ENCODE measurements at regions not wholly inside any gene's neighbourhood (a gene's known extent, or its start where the extent isn't known, plus 50 kb on each side); places are given as distances from the start of the nearest gene placed in this dataset.

DNA sequence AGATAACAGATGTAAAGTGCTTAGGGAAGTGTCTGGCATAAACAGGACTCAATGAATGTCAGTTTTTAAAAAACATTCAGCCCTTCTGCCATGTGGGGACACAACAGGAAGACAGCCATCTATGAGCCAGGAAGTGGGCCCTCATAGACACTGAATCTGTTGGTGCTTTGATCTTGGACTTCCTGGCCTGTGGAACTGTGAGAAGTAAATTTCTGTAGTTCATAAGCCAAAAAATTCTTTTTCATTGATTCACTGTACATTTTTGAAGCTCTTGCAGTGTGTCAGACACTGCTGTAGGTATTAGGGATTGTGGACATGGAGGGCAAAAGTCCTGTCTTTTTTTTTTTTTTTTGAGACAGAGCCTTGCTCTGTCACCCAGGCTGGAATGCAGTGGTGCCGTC lies 188.6 kb downstream of the HIPK3 start:
- Histone ChIP-seq H3K9ac (no peak overlapping the region), H3K79me2 (ENCODE audit: insufficient read depth, low read depth) (no peaks in the 10 kb centered on the region), H3K4me2 (no peak overlapping the region), H3K36me3 (ENCODE audit: insufficient read depth) (no peaks in the 10 kb centered on the region), H3K4me3 (IDR thresholded peaks at IDR 0.05; ENCODE audit: insufficient read depth, low read depth, low read length) (no peak overlapping the region), H4K20me1 (ENCODE audit: insufficient read depth) (no peaks in the 10 kb centered on the region), H3K27me3 (ENCODE audit: insufficient read depth, low read depth) (no peaks in the 10 kb centered on the region), H3K27ac (no peak overlapping the region), H3K4me1 (ENCODE audit: low read depth, poor library complexity, severe bottlenecking) (no peaks in the 10 kb centered on the region), H2AFZ (ENCODE audit: low read depth) (no peak overlapping the region)
- TF ChIP-seq, protein P1, sequence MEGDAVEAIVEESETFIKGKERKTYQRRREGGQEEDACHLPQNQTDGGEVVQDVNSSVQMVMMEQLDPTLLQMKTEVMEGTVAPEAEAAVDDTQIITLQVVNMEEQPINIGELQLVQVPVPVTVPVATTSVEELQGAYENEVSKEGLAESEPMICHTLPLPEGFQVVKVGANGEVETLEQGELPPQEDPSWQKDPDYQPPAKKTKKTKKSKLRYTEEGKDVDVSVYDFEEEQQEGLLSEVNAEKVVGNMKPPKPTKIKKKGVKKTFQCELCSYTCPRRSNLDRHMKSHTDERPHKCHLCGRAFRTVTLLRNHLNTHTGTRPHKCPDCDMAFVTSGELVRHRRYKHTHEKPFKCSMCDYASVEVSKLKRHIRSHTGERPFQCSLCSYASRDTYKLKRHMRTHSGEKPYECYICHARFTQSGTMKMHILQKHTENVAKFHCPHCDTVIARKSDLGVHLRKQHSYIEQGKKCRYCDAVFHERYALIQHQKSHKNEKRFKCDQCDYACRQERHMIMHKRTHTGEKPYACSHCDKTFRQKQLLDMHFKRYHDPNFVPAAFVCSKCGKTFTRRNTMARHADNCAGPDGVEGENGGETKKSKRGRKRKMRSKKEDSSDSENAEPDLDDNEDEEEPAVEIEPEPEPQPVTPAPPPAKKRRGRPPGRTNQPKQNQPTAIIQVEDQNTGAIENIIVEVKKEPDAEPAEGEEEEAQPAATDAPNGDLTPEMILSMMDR (conservative IDR thresholded peaks at IDR 0.05; ENCODE audit: low read depth, low read length) = no peak

DNA sequence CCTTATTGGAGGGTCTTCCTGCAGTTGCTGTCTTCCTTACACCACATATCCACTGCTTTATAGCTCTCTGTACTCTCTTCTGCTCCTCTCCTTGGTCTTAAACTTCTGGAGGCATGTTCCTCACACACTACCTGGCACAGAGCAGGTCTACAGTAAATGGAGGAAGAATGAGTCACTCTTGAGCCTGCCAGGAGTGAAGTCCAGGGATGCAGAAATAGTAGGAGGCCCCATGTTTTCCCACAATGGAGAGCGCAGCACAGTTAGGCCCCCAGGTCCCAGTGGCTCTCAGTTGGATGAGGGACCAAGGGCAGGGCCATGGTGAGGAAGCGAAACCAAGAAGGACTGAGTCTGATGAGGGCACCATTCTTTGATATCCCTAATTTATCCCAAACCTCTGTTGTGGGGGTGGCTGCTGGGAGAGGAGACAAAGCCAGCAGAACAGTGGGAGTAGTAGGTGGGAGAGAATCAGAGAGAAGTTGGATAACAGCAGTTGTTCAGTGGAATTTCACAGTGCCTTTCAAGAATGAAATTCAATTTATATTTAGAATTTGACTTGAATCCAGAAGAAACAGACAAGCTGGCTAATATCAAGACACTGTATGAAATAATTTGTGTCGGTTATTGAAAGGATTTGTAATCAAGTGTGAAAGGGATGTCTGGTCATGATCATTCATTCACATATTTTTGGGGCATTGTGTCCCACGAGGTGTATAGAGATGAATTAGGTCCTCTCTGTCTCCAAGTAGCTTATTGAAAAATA lies 187.8 kb downstream of the HIPK3 start:
- no peaks in the 10 kb centered on the region for H3K36me3 ChIP-seq (ENCODE audit: insufficient read depth)
- H3K79me2 ChIP-seq (ENCODE audit: insufficient read depth, low read depth) = no peaks in the 10 kb centered on the region
- H3K9ac ChIP-seq = no peak overlapping the region
- no peaks in the 10 kb centered on the region for H4K20me1 ChIP-seq (ENCODE audit: insufficient read depth)
- no peak overlapping the region for H3K4me3 ChIP-seq (IDR thresholded peaks at IDR 0.05; ENCODE audit: insufficient read depth, low read depth, low read length)
- H3K4me2 ChIP-seq = no peak overlapping the region
- no peak overlapping the region for H2AFZ ChIP-seq (ENCODE audit: low read depth)
- H3K4me1 ChIP-seq (ENCODE audit: low read depth, poor library complexity, severe bottlenecking) = no peaks in the 10 kb centered on the region
- no peaks in the 10 kb centered on the region for H3K27me3 ChIP-seq (ENCODE audit: insufficient read depth, low read depth)
- TF ChIP-seq, protein P1 (conservative IDR thresholded peaks at IDR 0.05; ENCODE audit: low read depth, low read length) = no peak
- H3K27ac ChIP-seq = no peak overlapping the region

DNA sequence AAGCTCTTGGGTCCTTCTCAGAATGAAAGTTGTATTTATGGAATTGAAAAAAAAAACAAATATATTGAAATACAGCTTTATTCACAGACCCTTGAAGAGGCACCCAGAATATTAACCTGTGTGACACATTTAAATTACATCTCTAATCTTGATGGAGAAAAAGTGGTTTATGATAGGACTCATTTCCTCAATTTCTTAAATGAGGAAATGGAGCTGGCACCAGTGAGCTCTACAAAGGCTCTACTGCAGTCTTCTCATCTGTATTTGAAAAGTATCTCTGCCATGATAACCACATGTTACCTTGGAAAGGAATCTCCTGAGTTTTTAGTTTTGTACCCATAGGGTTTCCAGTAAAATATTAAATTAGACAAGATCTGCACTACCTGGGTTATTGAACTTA lies 186.5 kb downstream of the HIPK3 start:
- H3K79me2 ChIP-seq (ENCODE audit: insufficient read depth, low read depth) = no peaks in the 10 kb centered on the region

DNA sequence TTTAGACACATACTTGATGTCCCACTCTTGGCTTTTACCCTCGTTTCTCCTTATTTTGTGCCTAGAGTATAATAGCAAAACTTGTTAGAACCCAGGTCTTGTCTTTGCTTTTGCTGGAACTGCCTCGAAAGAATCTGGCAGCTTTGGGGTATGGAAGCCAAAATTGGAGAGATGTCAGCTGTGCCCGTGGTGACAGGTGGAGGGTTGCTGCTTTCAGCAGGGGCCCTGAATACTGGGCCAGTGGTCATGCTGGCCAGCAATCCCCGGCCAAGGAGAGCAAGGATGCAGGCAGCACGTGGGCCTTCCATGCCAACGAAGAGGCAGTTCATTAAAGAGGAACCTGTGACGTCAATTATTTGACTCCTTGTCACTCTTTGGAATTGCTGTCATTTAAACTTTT lies 181.1 kb downstream of the HIPK3 start:
- Histone ChIP-seq H3K4me1 (ENCODE audit: low read depth, poor library complexity, severe bottlenecking) (no peaks in the 10 kb centered on the region), H3K9ac (no peak overlapping the region), H4K20me1 (ENCODE audit: insufficient read depth) (no peaks in the 10 kb centered on the region), H3K4me2 (no peak overlapping the region), H3K4me3 (IDR thresholded peaks at IDR 0.05; ENCODE audit: insufficient read depth, low read depth, low read length) (no peak overlapping the region), H2AFZ (ENCODE audit: low read depth) (no peak overlapping the region), H3K36me3 (ENCODE audit: insufficient read depth) (no peaks in the 10 kb centered on the region), H3K27ac (no peak overlapping the region), H3K79me2 (ENCODE audit: insufficient read depth, low read depth) (no peaks in the 10 kb centered on the region), H3K27me3 (ENCODE audit: insufficient read depth, low read depth) (no peaks in the 10 kb centered on the region)
- TF ChIP-seq, protein P1 (conservative IDR thresholded peaks at IDR 0.05; ENCODE audit: low read depth, low read length) = no peak

More for the DNA sequence above, 186.5 kb downstream of the HIPK3 start:
- Histone ChIP-seq H3K36me3 (ENCODE audit: insufficient read depth) (no peaks in the 10 kb centered on the region), H3K4me1 (ENCODE audit: low read depth, poor library complexity, severe bottlenecking) (no peaks in the 10 kb centered on the region), H4K20me1 (ENCODE audit: insufficient read depth) (no peaks in the 10 kb centered on the region), H2AFZ (ENCODE audit: low read depth) (no peak overlapping the region), H3K4me3 (IDR thresholded peaks at IDR 0.05; ENCODE audit: insufficient read depth, low read depth, low read length) (no peak overlapping the region), H3K4me2 (no peak overlapping the region), H3K27ac (no peak overlapping the region), H3K27me3 (ENCODE audit: insufficient read depth, low read depth) (no peaks in the 10 kb centered on the region), H3K9ac (no peak overlapping the region)
- TF ChIP-seq, protein P1 (conservative IDR thresholded peaks at IDR 0.05; ENCODE audit: low read depth, low read length) = no peak
